Natural killer cell (primary cell): ENCODE measurements at regions not wholly inside any gene's neighbourhood (a gene's known extent, or its start where the extent isn't known, plus 50 kb on each side); places are given as distances from the start of the nearest gene placed in this dataset.

ENCODE experiments used
- ATAC-seq, 3 donors: fragments of 150-1000 bp in 2 of 3; fragments of 200-7000 bp in 1 of 3; cut with Tn5 transposase; 1 replicate in 1 of 3; 2 replicates in 2 of 3; pipeline ENCODE4 v1.10.0; 2021; ENCODE audit warnings: mild to moderate bottlenecking in 2 of 3, moderate library complexity in 2 of 3
- DNase-seq, 2 donors: peaks; one replicate each; pipeline versions ENCODE4 v3.0.0 to v3.0.0-alpha.2; 2013 to 2021; ENCODE audit warnings: mixed read lengths in 1 of 2
- H3K27ac ChIP-seq: one replicate; pipeline ENCODE4 v1.5.1; 2013; ENCODE audit warnings: mild to moderate bottlenecking, low read length
- H3K27me3 ChIP-seq: one replicate; pipeline ENCODE4 v1.6.1; 2013; ENCODE audit warnings: low read length; ENCODE audit not compliant: control insufficient read depth, insufficient read depth
- H3K36me3 ChIP-seq: one replicate; pipeline ENCODE4 v1.6.1; 2013; ENCODE audit warnings: low read length; ENCODE audit not compliant: control insufficient read depth, insufficient read depth
- H3K4me1 ChIP-seq: one replicate; pipeline ENCODE4 v1.6.1; 2013; ENCODE audit warnings: low read length; ENCODE audit not compliant: control insufficient read depth, insufficient read depth
- H3K4me3 ChIP-seq: one replicate; pipeline ENCODE4 v1.5.1; 2013; ENCODE audit warnings: low read length
- H3K9me3 ChIP-seq: one replicate; pipeline ENCODE4 v1.6.1; 2013; ENCODE audit warnings: low read length; ENCODE audit not compliant: control insufficient read depth, insufficient read depth
- H3K27ac Mint-ChIP-seq, 2 donors: one replicate each; pipeline ENCODE4 v1.8.0; 2022; ENCODE audit warnings: mild to moderate bottlenecking in 2 of 2, mixed read lengths in 2 of 2, moderate library complexity in 1 of 2
- H3K27me3 Mint-ChIP-seq, 2 donors: one replicate each; pipeline ENCODE4 v1.8.0; 2022; ENCODE audit warnings: low read depth in 2 of 2, mixed read lengths in 2 of 2
- H3K36me3 Mint-ChIP-seq: one replicate; pipeline ENCODE4 v1.8.0; 2022; ENCODE audit warnings: mixed read lengths
- H3K4me1 Mint-ChIP-seq, 2 donors: one replicate each; pipeline ENCODE4 v1.8.0; 2022; ENCODE audit warnings: mixed read lengths in 2 of 2
- H3K4me3 Mint-ChIP-seq: one replicate; pipeline ENCODE4 v1.8.0; 2022; ENCODE audit warnings: mild to moderate bottlenecking, moderate library complexity, mixed read lengths
- H3K9me3 Mint-ChIP-seq, 2 donors: one replicate each; pipeline ENCODE4 v1.8.0; 2022; ENCODE audit warnings: mixed read lengths in 2 of 2
- WGBS: methylation state at CpG from one replicate; pipeline ENCODE4 v1.1.7; 2013; ENCODE audit warnings: missing lambda C conversion rate; ENCODE audit not compliant: insufficient coverage; 5-methylcytosine and 5-hydroxymethylcytosine counted together
- intact Hi-C: fragments of 100-400 bp; cut with micrococcal nuclease; formaldehyde crosslinking; loops from one replicate; pipeline ENCODE4 v1.14.2; 2022
- TF ChIP-seq, protein P1 (sequence below): fragments of 200-600 bp; IDR thresholded peaks from one replicate; pipeline ENCODE4 v1.8.0; 2022; ENCODE audit warnings: antibody characterized with exemption

DNA sequence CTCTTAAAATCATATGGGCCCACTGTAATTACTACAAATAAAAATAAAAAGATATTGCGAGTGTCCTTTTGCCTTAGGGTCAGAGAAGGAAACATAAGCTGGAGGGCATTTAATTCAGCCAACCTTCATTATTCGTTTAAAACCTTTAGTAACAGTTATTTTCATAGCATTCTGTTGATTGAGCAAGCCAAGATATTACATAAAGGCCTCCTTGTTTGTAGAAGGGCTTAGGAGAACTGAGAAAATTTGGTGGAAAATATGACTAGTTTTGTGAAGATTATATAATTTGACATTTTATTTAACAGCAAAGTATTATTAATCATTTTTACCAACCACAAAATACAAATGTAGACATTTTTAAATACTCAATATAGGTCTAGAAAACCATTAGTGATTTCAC, 62.2 kb downstream of the COX7C start:
- no peaks in the 10 kb centered on the region for H3K9me3 Mint-ChIP-seq

DNA sequence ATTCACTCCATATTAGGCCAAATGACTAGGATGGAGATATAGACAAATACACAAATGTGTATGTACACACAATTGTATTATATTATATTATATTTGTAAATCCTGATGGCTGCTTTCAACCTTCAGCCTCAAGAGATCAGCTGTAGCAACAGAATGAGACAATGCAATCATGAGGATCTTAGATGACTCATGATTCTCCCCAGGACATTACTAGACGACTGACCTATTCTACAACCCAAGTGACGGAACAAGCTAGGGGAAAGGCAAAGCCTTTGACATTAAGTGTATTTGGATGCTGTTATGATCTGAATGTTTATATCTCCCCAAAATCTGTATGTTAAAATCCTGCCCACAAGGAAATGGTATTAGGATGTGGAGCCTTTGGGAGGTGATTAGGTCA, 66.5 kb downstream of the COX7C start:
- ATAC-seq (no peak), DNase-seq (no peak)
- no peak overlapping the region for H3K27ac Mint-ChIP-seq
- Histone ChIP-seq H3K4me1 (no peaks in the 10 kb centered on the region), H3K27ac (no peak overlapping the region), H3K27me3 (no peaks in the 10 kb centered on the region), H3K9me3 (no peaks in the 10 kb centered on the region), H3K4me3 (no peak overlapping the region), H3K36me3 (no peaks in the 10 kb centered on the region)
- 100% methylated on average over 2 of the region's 2 CpGs for WGBS
- no peaks in the 10 kb centered on the region for H3K36me3 Mint-ChIP-seq
- H3K9me3 Mint-ChIP-seq: no peaks in the 10 kb centered on the region
- H3K4me3 Mint-ChIP-seq: no peak overlapping the region
- intact Hi-C loops: no loop called here
- H3K4me1 Mint-ChIP-seq: no peaks in the 10 kb centered on the region
- TF ChIP-seq, protein P1, sequence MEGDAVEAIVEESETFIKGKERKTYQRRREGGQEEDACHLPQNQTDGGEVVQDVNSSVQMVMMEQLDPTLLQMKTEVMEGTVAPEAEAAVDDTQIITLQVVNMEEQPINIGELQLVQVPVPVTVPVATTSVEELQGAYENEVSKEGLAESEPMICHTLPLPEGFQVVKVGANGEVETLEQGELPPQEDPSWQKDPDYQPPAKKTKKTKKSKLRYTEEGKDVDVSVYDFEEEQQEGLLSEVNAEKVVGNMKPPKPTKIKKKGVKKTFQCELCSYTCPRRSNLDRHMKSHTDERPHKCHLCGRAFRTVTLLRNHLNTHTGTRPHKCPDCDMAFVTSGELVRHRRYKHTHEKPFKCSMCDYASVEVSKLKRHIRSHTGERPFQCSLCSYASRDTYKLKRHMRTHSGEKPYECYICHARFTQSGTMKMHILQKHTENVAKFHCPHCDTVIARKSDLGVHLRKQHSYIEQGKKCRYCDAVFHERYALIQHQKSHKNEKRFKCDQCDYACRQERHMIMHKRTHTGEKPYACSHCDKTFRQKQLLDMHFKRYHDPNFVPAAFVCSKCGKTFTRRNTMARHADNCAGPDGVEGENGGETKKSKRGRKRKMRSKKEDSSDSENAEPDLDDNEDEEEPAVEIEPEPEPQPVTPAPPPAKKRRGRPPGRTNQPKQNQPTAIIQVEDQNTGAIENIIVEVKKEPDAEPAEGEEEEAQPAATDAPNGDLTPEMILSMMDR: no peak
- peaks cover 0 to 12% of the 10 kb centered on the region in 2 donors for H3K27me3 Mint-ChIP-seq

More for the DNA sequence above, 62.2 kb downstream of the COX7C start:
- Mint-ChIP-seq H3K4me3 (no peak overlapping the region), H3K36me3 (no peaks in the 10 kb centered on the region), H3K27ac (no peak overlapping the region), H3K27me3 (peaks cover 0 to 12% of the 10 kb centered on the region in 2 donors), H3K4me1 (no peaks in the 10 kb centered on the region)
- Histone ChIP-seq H3K9me3 (no peaks in the 10 kb centered on the region), H3K27ac (no peak overlapping the region), H3K4me1 (no peaks in the 10 kb centered on the region), H3K27me3 (no peaks in the 10 kb centered on the region), H3K4me3 (no peak overlapping the region), H3K36me3 (no peaks in the 10 kb centered on the region)
- TF ChIP-seq, protein P1: no peak
- intact Hi-C loops: no loop called here
- DNase-seq (no peak), ATAC-seq (no peak)
- 81% methylated on average over 2 of the region's 2 CpGs for WGBS

DNA sequence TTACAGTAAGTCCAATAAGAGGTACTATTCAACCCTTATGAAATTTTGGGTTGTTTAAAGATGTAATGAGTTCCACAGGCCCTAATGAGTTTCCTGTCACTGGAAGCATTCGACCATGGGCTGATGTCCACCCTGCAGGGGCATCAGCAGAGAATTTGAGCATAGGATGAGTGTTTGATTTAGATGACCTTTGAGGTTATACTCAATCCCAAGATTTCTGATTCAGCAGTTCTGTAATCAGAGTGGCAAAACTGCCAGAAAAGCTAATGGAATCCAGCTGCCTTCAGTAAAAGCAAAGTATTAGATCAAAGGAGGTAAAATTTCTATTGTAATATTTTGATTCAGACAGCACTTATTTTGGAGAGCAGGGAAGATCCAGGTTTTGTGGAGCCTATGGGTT, 68.3 kb downstream of the COX7C start:
- no peaks in the 10 kb centered on the region for H3K9me3 Mint-ChIP-seq
- no peaks in the 10 kb centered on the region for H3K9me3 ChIP-seq
- H3K4me3 Mint-ChIP-seq: no peak overlapping the region
- ATAC-seq (no peak), DNase-seq (no peak)
- WGBS: 47% methylated on average over 1 of the region's 1 CpG
- intact Hi-C loops: no loop called here
- H3K36me3 ChIP-seq: no peaks in the 10 kb centered on the region
- peaks cover 0 to 12% of the 10 kb centered on the region in 2 donors for H3K27me3 Mint-ChIP-seq
- H3K27ac ChIP-seq: no peak overlapping the region
- H3K4me1 ChIP-seq: no peaks in the 10 kb centered on the region
- no peaks in the 10 kb centered on the region for H3K4me1 Mint-ChIP-seq
- TF ChIP-seq, protein P1: no peak
- no peaks in the 10 kb centered on the region for H3K27me3 ChIP-seq
- no peak overlapping the region for H3K4me3 ChIP-seq
- no peak overlapping the region for H3K27ac Mint-ChIP-seq
- no peaks in the 10 kb centered on the region for H3K36me3 Mint-ChIP-seq

DNA sequence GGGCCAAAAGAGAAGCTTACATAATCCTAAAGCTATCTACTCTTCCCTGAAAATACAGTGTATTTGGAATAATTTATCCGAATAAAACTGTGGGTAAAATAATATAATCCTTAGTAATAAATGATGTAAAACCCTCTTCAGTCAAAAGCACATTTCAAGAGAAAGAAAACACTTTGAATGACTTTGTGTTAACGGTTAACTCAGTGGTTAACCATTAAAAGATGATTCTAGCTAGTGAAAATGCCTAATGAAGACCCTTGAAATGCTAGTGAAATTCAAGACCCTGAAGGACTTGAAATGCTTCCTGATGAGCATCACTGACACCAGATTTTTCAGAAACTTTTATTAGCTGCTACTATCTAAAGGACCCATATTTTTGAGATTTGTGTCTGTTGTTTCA, 70.7 kb downstream of the COX7C start:
- Histone ChIP-seq H3K27ac (no peak overlapping the region), H3K36me3 (no peaks in the 10 kb centered on the region), H3K27me3 (no peaks in the 10 kb centered on the region), H3K4me3 (no peak overlapping the region), H3K9me3 (no peaks in the 10 kb centered on the region), H3K4me1 (no peaks in the 10 kb centered on the region)
- no peaks in the 10 kb centered on the region for H3K4me1 Mint-ChIP-seq
- no peak overlapping the region for H3K27ac Mint-ChIP-seq
- intact Hi-C loops: no loop called here
- WGBS: 69% methylated on average over 1 of the region's 2 CpGs
- peaks cover 0 to 2% of the 10 kb centered on the region in 2 donors for H3K9me3 Mint-ChIP-seq
- TF ChIP-seq, protein P1: no peak
- no peak for DNase-seq
- no peak overlapping the region for H3K4me3 Mint-ChIP-seq
- ATAC-seq: no peak
- no peaks in the 10 kb centered on the region for H3K36me3 Mint-ChIP-seq
- H3K27me3 Mint-ChIP-seq: no peaks in the 10 kb centered on the region
